GM12878 (cell line): ENCODE measurements at regions not wholly inside any gene's neighbourhood (a gene's known extent, or its start where the extent isn't known, plus 50 kb on each side); places are given as distances from the start of the nearest gene placed in this dataset.
"Not testable (repeated sequence)": the region's sequence is repeated elsewhere in the genome, so short reads cannot be mapped to it uniquely, and the experiment has no call there.

Experiments
- ATAC-seq: fragments of 200-7000 bp; cut with Tn5 transposase; 3 replicates; pipeline ENCODE4 v1.9.1; 2020; ENCODE audit warnings: mild to moderate bottlenecking, moderate library complexity
- BruUV-seq: library from RNA; stranded (reverse); fragments of 400-500 nt; replicated peaks from 2 replicates; lab custom pipeline; 2021; lab: Mats Ljungman, UMichigan
- CTCF ChIA-PET: fragments of 300-600 bp; sonication (Branson Sonifier 250); formaldehyde crosslinking; extraction: SDS; loops from one replicate; lab custom pipeline; 2021; ENCODE audit warnings: inconsistent platforms; lab: Yijun Ruan, JAX
- POLR2A ChIA-PET: fragments of 350-600 bp; formaldehyde crosslinking; extraction: SDS; loops from one replicate; lab custom pipeline; 2021; ENCODE audit warnings: inconsistent platforms; lab: Charles Lee
- RAD21 ChIA-PET: fragments of 300-600 bp; sonication (Branson Sonifier 250); formaldehyde crosslinking; loops from one replicate; lab custom pipeline; 2023; ENCODE audit warnings: antibody characterized with exemption; ENCODE audit not compliant: unreplicated experiment; lab: Charles Lee
- SMC1A ChIA-PET: fragments of 300-600 bp; sonication (Branson Sonifier 250); formaldehyde crosslinking; loops from one replicate; lab custom pipeline; 2023; ENCODE audit not compliant: unreplicated experiment, uncharacterized antibody; lab: Charles Lee
- DNase-seq: peaks from one replicate; pipeline ENCODE4 v3.0.0-alpha.2; 2011; ENCODE audit warnings: low read depth, low spot score
- FAIRE-seq: peaks from 3 replicates; lab custom pipeline; 2011; peaks lifted over from hg19 to GRCh38; lab: Jason Lieb, UNC
- H2AFZ ChIP-seq: 2 replicates; pipeline ENCODE4 v1.6.0; 2011; ENCODE audit warnings: low read depth, low read length, control low read depth; ENCODE audit not compliant: control insufficient read depth
- H3K27ac ChIP-seq: 2 replicates; pipeline ENCODE4 v1.5.1; 2011; ENCODE audit warnings: control low read depth; ENCODE audit not compliant: control insufficient read depth, insufficient read depth
- H3K27me3 ChIP-seq, 2 experiments: replicated peaks in 1 of 2; 2 replicates each; pipeline versions ENCODE4 v1.6.0 to v1.6.1; 2011; ENCODE audit warnings: low read length in 1 of 2; ENCODE audit not compliant: control insufficient read depth in 2 of 2, insufficient read depth in 2 of 2
- H3K36me3 ChIP-seq, 2 experiments: 2 replicates each; pipeline ENCODE4 v1.5.1; 2011; ENCODE audit warnings: low read length in 1 of 2; ENCODE audit not compliant: control insufficient read depth in 2 of 2, insufficient read depth in 2 of 2
- H3K4me1 ChIP-seq: 2 replicates; pipeline ENCODE4 v1.6.1; 2011; ENCODE audit warnings: mild to moderate bottlenecking, low read length, moderate library complexity, mixed read lengths; ENCODE audit not compliant: control insufficient read depth, insufficient read depth
- H3K4me2 ChIP-seq: 2 replicates; pipeline ENCODE4 v1.6.0; 2011; ENCODE audit warnings: control low read depth; ENCODE audit not compliant: control insufficient read depth, insufficient read depth
- H3K4me3 ChIP-seq: fragments of 200-600 bp; sonication (generic); 2 replicates; pipeline ENCODE4 v1.5.1; 2016
- H3K79me2 ChIP-seq: 2 replicates; pipeline ENCODE4 v1.6.0; 2011; ENCODE audit warnings: low read length; ENCODE audit not compliant: control insufficient read depth, insufficient read depth
- H3K9ac ChIP-seq: 2 replicates; pipeline ENCODE4 v1.8.0; 2011; ENCODE audit warnings: low read length, control low read depth, mixed read lengths; ENCODE audit not compliant: control insufficient read depth, insufficient read depth
- H3K9me3 ChIP-seq: replicated peaks from 3 replicates; pipeline ENCODE4 v1.5.1; 2011; ENCODE audit warnings: mild to moderate bottlenecking, low read length; ENCODE audit not compliant: control insufficient read depth, insufficient read depth
- H4K20me1 ChIP-seq: 2 replicates; pipeline ENCODE4 v1.6.0; 2011; ENCODE audit not compliant: control insufficient read depth, insufficient read depth
- BHLHE40 ChIP-seq, 2 experiments: fragments of 450-650 bp in 1 of 2; IDR thresholded peaks; 2 replicates each; pipeline ENCODE4 v1.6.1; 2011 to 2017; ENCODE audit warnings: low read depth in 2 of 2, borderline replicate concordance in 1 of 2, improper control_type of control experiment in 1 of 2, low read length in 1 of 2, mild to moderate bottlenecking in 1 of 2
- SREBF2 ChIP-seq: IDR thresholded peaks from 2 replicates; pipeline ENCODE4 v1.6.1; 2012; ENCODE audit warnings: mild to moderate bottlenecking, low read length
- WGBS: methylation state at CpG from one replicate; pipeline ENCODE4 v1.1.6; 2016; ENCODE audit warnings: low lambda C conversion rate; ENCODE audit not compliant: insufficient replicate concordance, insufficient coverage; ENCODE audit errors: missing lambda C conversion rate; 5-methylcytosine and 5-hydroxymethylcytosine counted together
- in situ Hi-C: fragments of 300-500 bp; cut with MboI; formaldehyde crosslinking; loops from 9 replicates; pipeline ENCODE4 v1.14.3; 2018; ENCODE audit warnings: mixed read lengths
- intact Hi-C: fragments of 100-400 bp; cut with micrococcal nuclease; formaldehyde crosslinking; loops from one replicate; pipeline ENCODE4 v1.14.2; 2022; ENCODE audit not compliant: unreplicated experiment
- TF ChIP-seq, protein P1 (sequence below): IDR thresholded peaks from 2 replicates; pipeline ENCODE4 v1.6.1; 2012; ENCODE audit warnings: mild to moderate bottlenecking, low read depth, low read length
- TF ChIP-seq, protein P2 (sequence below): IDR thresholded peaks from 2 replicates; pipeline ENCODE4 v1.6.1; 2011; ENCODE audit warnings: borderline replicate concordance, low read depth, mild to moderate bottlenecking, moderate library complexity, low read length; ENCODE audit not compliant: insufficient read depth, poor library complexity, severe bottlenecking

DNA sequence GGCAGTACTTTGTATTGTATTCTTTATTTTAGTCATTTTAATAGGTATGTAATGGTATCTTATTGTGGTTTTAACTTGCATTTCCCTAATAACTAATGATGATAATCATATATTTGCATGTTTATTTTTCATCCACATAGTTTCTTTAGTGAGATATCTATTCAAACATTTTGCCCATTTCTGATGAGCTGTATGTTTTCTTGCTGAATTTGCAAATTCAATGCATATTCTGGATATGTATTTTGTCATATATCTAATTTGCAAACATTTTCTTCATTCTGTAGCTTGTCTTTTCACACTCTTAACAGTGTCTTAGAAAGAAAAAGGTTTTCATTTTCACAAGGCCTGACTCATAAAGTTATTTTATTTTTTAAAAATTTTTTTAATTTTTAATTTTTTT, 372.1 kb downstream of the ZNF674 start:
- FAIRE-seq: no peak
- CTCF ChIA-PET: no interaction called here
- ATAC-seq: no peak

DNA sequence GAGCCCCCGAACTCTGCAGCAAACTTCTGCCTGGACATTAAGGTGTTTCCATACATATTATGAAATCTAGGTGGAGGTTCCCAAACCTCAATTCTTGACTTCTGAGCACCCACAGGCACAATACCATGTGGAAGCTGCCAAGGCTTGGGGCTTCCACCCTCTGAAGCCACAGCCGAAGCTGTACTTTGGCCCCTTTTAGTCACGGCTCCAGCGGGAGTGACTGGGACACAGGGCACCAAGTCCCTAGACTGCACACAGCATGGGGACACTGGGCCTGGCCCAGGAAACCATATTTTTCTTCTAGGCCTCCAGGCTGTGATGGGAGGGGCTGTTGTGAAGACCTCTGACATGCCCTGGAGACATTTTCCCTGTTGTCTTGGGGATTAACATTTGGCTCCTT, 373.8 kb downstream of the ZNF674 start:
- H3K9ac ChIP-seq, FAIRE-seq, POLR2A ChIA-PET, BruUV-seq, intact Hi-C loops, SMC1A ChIA-PET, H3K4me1 ChIP-seq, H3K4me2 ChIP-seq, H3K9me3 ChIP-seq, H3K27me3 ChIP-seq, ATAC-seq, H3K79me2 ChIP-seq, H3K36me3 ChIP-seq, RAD21 ChIA-PET, H2AFZ ChIP-seq, H3K27ac ChIP-seq, H3K4me3 ChIP-seq, CTCF ChIA-PET, DNase-seq, in situ Hi-C loops, H4K20me1 ChIP-seq: not testable (repeated sequence)
- WGBS: 84% methylated on average over 4 of the region's 4 CpGs

More for the DNA sequence above, 372.1 kb downstream of the ZNF674 start:
- no peak overlapping the region for H3K4me2 ChIP-seq
- RAD21 ChIA-PET: no interaction called here
- H3K9me3 ChIP-seq: no peaks in the 10 kb centered on the region; the same call in 2 of the 3 replicates
- H3K79me2 ChIP-seq: no peaks in the 10 kb centered on the region
- POLR2A ChIA-PET: no interaction called here
- no peaks in the 10 kb centered on the region for H3K4me1 ChIP-seq
- intact Hi-C loops (no loop called here), in situ Hi-C loops (no loop called here)
- H3K4me3 ChIP-seq: no peak overlapping the region
- no peaks in the 10 kb centered on the region for H3K36me3 ChIP-seq
- H3K27ac ChIP-seq: no peak overlapping the region
- no peak overlapping the region for H3K9ac ChIP-seq
- SMC1A ChIA-PET: no interaction called here
- no peak for DNase-seq
- no peak for TF ChIP-seq SREBF2
- TF ChIP-seq, protein P1, sequence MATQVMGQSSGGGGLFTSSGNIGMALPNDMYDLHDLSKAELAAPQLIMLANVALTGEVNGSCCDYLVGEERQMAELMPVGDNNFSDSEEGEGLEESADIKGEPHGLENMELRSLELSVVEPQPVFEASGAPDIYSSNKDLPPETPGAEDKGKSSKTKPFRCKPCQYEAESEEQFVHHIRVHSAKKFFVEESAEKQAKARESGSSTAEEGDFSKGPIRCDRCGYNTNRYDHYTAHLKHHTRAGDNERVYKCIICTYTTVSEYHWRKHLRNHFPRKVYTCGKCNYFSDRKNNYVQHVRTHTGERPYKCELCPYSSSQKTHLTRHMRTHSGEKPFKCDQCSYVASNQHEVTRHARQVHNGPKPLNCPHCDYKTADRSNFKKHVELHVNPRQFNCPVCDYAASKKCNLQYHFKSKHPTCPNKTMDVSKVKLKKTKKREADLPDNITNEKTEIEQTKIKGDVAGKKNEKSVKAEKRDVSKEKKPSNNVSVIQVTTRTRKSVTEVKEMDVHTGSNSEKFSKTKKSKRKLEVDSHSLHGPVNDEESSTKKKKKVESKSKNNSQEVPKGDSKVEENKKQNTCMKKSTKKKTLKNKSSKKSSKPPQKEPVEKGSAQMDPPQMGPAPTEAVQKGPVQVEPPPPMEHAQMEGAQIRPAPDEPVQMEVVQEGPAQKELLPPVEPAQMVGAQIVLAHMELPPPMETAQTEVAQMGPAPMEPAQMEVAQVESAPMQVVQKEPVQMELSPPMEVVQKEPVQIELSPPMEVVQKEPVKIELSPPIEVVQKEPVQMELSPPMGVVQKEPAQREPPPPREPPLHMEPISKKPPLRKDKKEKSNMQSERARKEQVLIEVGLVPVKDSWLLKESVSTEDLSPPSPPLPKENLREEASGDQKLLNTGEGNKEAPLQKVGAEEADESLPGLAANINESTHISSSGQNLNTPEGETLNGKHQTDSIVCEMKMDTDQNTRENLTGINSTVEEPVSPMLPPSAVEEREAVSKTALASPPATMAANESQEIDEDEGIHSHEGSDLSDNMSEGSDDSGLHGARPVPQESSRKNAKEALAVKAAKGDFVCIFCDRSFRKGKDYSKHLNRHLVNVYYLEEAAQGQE: no peak
- TF ChIP-seq, protein P2, sequence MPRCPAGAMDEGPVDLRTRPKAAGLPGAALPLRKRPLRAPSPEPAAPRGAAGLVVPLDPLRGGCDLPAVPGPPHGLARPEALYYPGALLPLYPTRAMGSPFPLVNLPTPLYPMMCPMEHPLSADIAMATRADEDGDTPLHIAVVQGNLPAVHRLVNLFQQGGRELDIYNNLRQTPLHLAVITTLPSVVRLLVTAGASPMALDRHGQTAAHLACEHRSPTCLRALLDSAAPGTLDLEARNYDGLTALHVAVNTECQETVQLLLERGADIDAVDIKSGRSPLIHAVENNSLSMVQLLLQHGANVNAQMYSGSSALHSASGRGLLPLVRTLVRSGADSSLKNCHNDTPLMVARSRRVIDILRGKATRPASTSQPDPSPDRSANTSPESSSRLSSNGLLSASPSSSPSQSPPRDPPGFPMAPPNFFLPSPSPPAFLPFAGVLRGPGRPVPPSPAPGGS: no peak
- no peak for TF ChIP-seq BHLHE40 (IDR thresholded peaks at IDR 0.05; ENCODE audit: borderline replicate concordance in 1 of 2, low read depth in 2 of 2, low read length in 1 of 2)
- TF ChIP-seq, all 136 proteins: peak for 0
- no peak overlapping the region for H2AFZ ChIP-seq
- no TSS peak for BruUV-seq
- H3K27me3 ChIP-seq: no peaks in the 10 kb centered on the region
- no peaks in the 10 kb centered on the region for H4K20me1 ChIP-seq
